ES-I3 (cell line): ENCODE measurements at regions not wholly inside any gene's neighbourhood (a gene's known extent, or its start where the extent isn't known, plus 50 kb on each side); places are given as distances from the start of the nearest gene placed in this dataset.
"Not testable (repeated sequence)": the region's sequence is repeated elsewhere in the genome, so short reads cannot be mapped to it uniquely, and the experiment has no call there.

Experiments
- H3K36me3 ChIP-seq: 2 replicates; pipeline ENCODE4 v1.6.1; 2013; ENCODE audit warnings: mild to moderate bottlenecking, low read length, control low read depth, moderate library complexity; ENCODE audit not compliant: insufficient read depth
- H3K4me1 ChIP-seq: 2 replicates; pipeline ENCODE4 v1.6.1; 2013; ENCODE audit warnings: mild to moderate bottlenecking, control low read depth, low read length; ENCODE audit not compliant: insufficient read depth
- H3K9ac ChIP-seq: 2 replicates; pipeline ENCODE4 v1.6.1; 2013; ENCODE audit warnings: low read depth, mild to moderate bottlenecking, low read length, moderate library complexity
- H3K9me3 ChIP-seq: 2 replicates; pipeline ENCODE4 v1.6.1; 2013; ENCODE audit warnings: mild to moderate bottlenecking, low read length, moderate library complexity; ENCODE audit not compliant: control insufficient read depth, insufficient read depth

GRCh38 chr9:13034694-13035002 is 244.8 kb downstream of the MPDZ start:
- Histone ChIP-seq H3K36me3 (no peaks in the 10 kb centered on the region), H3K9ac (no peak overlapping the region), H3K9me3 (no peaks in the 10 kb centered on the region), H3K4me1 (no peaks in the 10 kb centered on the region)

GRCh38 chr9:13035822-13036221 is 243.7 kb downstream of the MPDZ start:
- Histone ChIP-seq H3K4me1 (no peaks in the 10 kb centered on the region), H3K9ac (no peak overlapping the region), H3K36me3 (no peaks in the 10 kb centered on the region), H3K9me3 (no peaks in the 10 kb centered on the region)

- H3K4me1 ChIP-seq, H3K9me3 ChIP-seq, H3K36me3 ChIP-seq: not testable (repeated sequence)
- peak overlapping the region; percentile 36 for H3K9ac ChIP-seq
Measured at GRCh38 chr9:13037808-13038207, 241.7 kb downstream of the MPDZ start.

- no peak overlapping the region for H3K9ac ChIP-seq
- H3K36me3 ChIP-seq: no peaks in the 10 kb centered on the region
- no peaks in the 10 kb centered on the region for H3K9me3 ChIP-seq
- H3K4me1 ChIP-seq: no peaks in the 10 kb centered on the region
Measured at GRCh38 chr9:13047827-13048587, 231.5 kb downstream of the MPDZ start.

GRCh38 chr9:13049223-13049622 is 230.3 kb downstream of the MPDZ start:
- Histone ChIP-seq H3K9ac (no peak overlapping the region), H3K9me3 (no peaks in the 10 kb centered on the region), H3K36me3 (no peaks in the 10 kb centered on the region), H3K4me1 (no peaks in the 10 kb centered on the region)

- no peaks in the 10 kb centered on the region for H3K9me3 ChIP-seq
Measured at GRCh38 chr9:13053504-13053903, 226.0 kb downstream of the MPDZ start.

GRCh38 chr9:13054389-13054788 is 225.1 kb downstream of the MPDZ start:
- H3K9me3 ChIP-seq: no peaks in the 10 kb centered on the region
- no peaks in the 10 kb centered on the region for H3K36me3 ChIP-seq

More at GRCh38 chr9:13053504-13053903, 226.0 kb downstream of the MPDZ start:
- no peaks in the 10 kb centered on the region for H3K36me3 ChIP-seq
- no peaks in the 10 kb centered on the region for H3K4me1 ChIP-seq
- H3K9ac ChIP-seq: no peak overlapping the region

More at GRCh38 chr9:13054389-13054788, 225.1 kb downstream of the MPDZ start:
- no peaks in the 10 kb centered on the region for H3K4me1 ChIP-seq
- H3K9ac ChIP-seq: no peak overlapping the region
